Astrocyte (in vitro differentiated cells and primary cell): ENCODE measurements at regions not wholly inside any gene's neighbourhood (a gene's known extent, or its start where the extent isn't known, plus 50 kb on each side); places are given as distances from the start of the nearest gene placed in this dataset.

Experiments used
- CTCF ChIP-seq: IDR thresholded peaks from 2 replicates; pipeline ENCODE4 v1.5.1; 2011; ENCODE audit warnings: low read depth, mild to moderate bottlenecking, inconsistent platforms, low read length, moderate library complexity; ENCODE audit not compliant: insufficient read depth
- EZH2 ChIP-seq: IDR thresholded peaks from 2 replicates; pipeline ENCODE4 v1.6.1; 2012; ENCODE audit warnings: mild to moderate bottlenecking, low read length, inconsistent platforms; ENCODE audit not compliant: insufficient read depth

GRCh38 chr11:95346265-95346664, 115.3 kb upstream of the SESN3 start:
- TF ChIP-seq CTCF = no peak
- no peak for TF ChIP-seq EZH2
